ENCODE measurements at regions not wholly inside any gene's neighbourhood (a gene's known extent, or its start where the extent isn't known, plus 50 kb on each side); places are given as distances from the start of the nearest gene placed in this dataset.

- Histone ChIP-seq H3K9me3 (ENCODE audit: low read length) (no peaks in the 10 kb centered on the region), H3K4me2 (ENCODE audit: low read length) (no peak overlapping the region), H3K27ac (ENCODE audit: low read length) (no peak overlapping the region), H3F3A (ENCODE audit: low read length, unreplicated experiment) (no peaks in the 10 kb centered on the region), H3K79me2 (ENCODE audit: low read length) (no peaks in the 10 kb centered on the region), H3K36me3 (ENCODE audit: low read depth, low read length) (no peaks in the 10 kb centered on the region), H3K4me3 (ENCODE audit: low read length) (no peak overlapping the region), H3K9me2 (replicated peaks; ENCODE audit: low read length) (no peaks in the 10 kb centered on the region), H2AFZ (ENCODE audit: low read length) (no peak overlapping the region), H3K27me3 (ENCODE audit: low read length) (no peaks in the 10 kb centered on the region), H3K9ac (ENCODE audit: low read length) (no peak overlapping the region), H3K4me1 (ENCODE audit: insufficient read depth, low read length) (no peaks in the 10 kb centered on the region), H4K20me1 (ENCODE audit: low read length) (no peaks in the 10 kb centered on the region)
- TF ChIP-seq EZH2 (IDR thresholded peaks at IDR 0.05; ENCODE audit: low read length, unreplicated experiment) = no peak
- no peak for TF ChIP-seq EZH2phosphoT487 (IDR thresholded peaks at IDR 0.05; ENCODE audit: borderline replicate concordance, low read length)
- TF ChIP-seq CTCF (conservative IDR thresholded peaks at IDR 0.05; ENCODE audit: low read depth, low read length) = no peak
- intact Hi-C loops (cut with micrococcal nuclease) = no loop called here
- ATAC-seq (no peak), DNase-seq (no peak)
- BruUV-seq (replicated peaks) = no TSS peak
- POLR2A ChIA-PET (ENCODE audit: unreplicated experiment) = no interaction called here
- CTCF ChIA-PET = no interaction called here
Measured at GRCh38 chr10:6936931-6937330, 356.9 kb upstream of the PRKCQ start.

GRCh38 chr10:6929148-6929830 lies 349.2 kb upstream of the PRKCQ start:
- POLR2A ChIA-PET (ENCODE audit: unreplicated experiment) = no interaction called here
- intact Hi-C loops (cut with micrococcal nuclease) = no loop called here

More at GRCh38 chr10:6929148-6929830, 349.2 kb upstream of the PRKCQ start:
- no peak overlapping the region for H3K4me2 ChIP-seq (ENCODE audit: low read length)
- DNase-seq (no peak), ATAC-seq (no peak)
- no peaks in the 10 kb centered on the region for H3K36me3 ChIP-seq (ENCODE audit: low read depth, low read length)
- CTCF ChIA-PET = no interaction called here
- H3K79me2 ChIP-seq (ENCODE audit: low read length) = no peaks in the 10 kb centered on the region
- H2AFZ ChIP-seq (ENCODE audit: low read length) = no peak overlapping the region
- no peaks in the 10 kb centered on the region for H4K20me1 ChIP-seq (ENCODE audit: low read length)
- H3F3A ChIP-seq (ENCODE audit: low read length, unreplicated experiment) = no peaks in the 10 kb centered on the region
- no peaks in the 10 kb centered on the region for H3K9me2 ChIP-seq (replicated peaks; ENCODE audit: low read length)
- TF ChIP-seq CTCF (conservative IDR thresholded peaks at IDR 0.05; ENCODE audit: low read depth, low read length) = no peak
- BruUV-seq (replicated peaks) = no TSS peak
- H3K4me3 ChIP-seq (ENCODE audit: low read length) = no peak overlapping the region
- no peaks in the 10 kb centered on the region for H3K4me1 ChIP-seq (ENCODE audit: insufficient read depth, low read length)
- H3K9me3 ChIP-seq (ENCODE audit: low read length) = no peaks in the 10 kb centered on the region
- peaks cover 5% of the 10 kb centered on the region; the same call in 1 of the 2 replicates for H3K27me3 ChIP-seq (ENCODE audit: low read length)
- H3K9ac ChIP-seq (ENCODE audit: low read length) = no peak overlapping the region
- no peak overlapping the region for H3K27ac ChIP-seq (ENCODE audit: low read length)
